Omental fat pad (tissue), 3 donors: ENCODE measurements at regions not wholly inside any gene's neighbourhood (a gene's known extent, or its start where the extent isn't known, plus 50 kb on each side); places are given as distances from the start of the nearest gene placed in this dataset.
A peak's percentile ranks its signal among the peaks of the same experiment; 100 is the strongest.

ENCODE experiments used
- ATAC-seq: fragments of 150-250 bp; one replicate; pipeline ENCODE4 v1.9.1; 2016; ENCODE audit warnings: mild to moderate bottlenecking, moderate library complexity; ENCODE audit not compliant: low FRiP score
- DNase-seq: peaks from one replicate; pipeline ENCODE4 v3.0.0-alpha.2; 2019; ENCODE audit warnings: low spot score
- TF ChIP-seq, protein P1 (sequence below), 3 donors: fragments of 450-650 bp; IDR thresholded peaks; one replicate each; pipeline ENCODE4 v1.5.1; 2016 to 2017; ENCODE audit warnings: antibody characterized with exemption in 3 of 3, mild to moderate bottlenecking in 3 of 3, moderate library complexity in 2 of 3

DNA sequence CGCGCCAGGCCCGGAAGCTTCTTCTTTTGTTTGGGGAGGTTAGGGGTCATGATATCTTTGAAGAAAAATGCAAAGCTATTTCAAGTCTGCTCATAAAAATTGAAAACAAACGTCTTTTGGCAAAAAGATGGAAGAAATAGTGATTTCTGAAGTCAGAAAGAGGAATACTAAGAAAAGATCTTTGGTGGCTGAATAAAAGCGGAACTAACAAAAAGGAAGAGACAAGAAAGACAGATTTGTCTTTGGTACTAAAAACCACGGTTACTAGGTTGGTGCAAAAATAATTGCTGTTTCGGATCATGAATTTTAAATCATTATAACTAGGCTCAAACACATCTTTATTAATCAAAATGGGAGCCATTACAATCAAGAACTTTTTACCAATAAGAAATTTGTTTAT lies 164.6 kb upstream of the TRIB2 start:
- DNase-seq (no peak), ATAC-seq (no peak)
- TF ChIP-seq, protein P1, sequence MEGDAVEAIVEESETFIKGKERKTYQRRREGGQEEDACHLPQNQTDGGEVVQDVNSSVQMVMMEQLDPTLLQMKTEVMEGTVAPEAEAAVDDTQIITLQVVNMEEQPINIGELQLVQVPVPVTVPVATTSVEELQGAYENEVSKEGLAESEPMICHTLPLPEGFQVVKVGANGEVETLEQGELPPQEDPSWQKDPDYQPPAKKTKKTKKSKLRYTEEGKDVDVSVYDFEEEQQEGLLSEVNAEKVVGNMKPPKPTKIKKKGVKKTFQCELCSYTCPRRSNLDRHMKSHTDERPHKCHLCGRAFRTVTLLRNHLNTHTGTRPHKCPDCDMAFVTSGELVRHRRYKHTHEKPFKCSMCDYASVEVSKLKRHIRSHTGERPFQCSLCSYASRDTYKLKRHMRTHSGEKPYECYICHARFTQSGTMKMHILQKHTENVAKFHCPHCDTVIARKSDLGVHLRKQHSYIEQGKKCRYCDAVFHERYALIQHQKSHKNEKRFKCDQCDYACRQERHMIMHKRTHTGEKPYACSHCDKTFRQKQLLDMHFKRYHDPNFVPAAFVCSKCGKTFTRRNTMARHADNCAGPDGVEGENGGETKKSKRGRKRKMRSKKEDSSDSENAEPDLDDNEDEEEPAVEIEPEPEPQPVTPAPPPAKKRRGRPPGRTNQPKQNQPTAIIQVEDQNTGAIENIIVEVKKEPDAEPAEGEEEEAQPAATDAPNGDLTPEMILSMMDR (IDR thresholded peaks at IDR 0.05): no peak

DNA sequence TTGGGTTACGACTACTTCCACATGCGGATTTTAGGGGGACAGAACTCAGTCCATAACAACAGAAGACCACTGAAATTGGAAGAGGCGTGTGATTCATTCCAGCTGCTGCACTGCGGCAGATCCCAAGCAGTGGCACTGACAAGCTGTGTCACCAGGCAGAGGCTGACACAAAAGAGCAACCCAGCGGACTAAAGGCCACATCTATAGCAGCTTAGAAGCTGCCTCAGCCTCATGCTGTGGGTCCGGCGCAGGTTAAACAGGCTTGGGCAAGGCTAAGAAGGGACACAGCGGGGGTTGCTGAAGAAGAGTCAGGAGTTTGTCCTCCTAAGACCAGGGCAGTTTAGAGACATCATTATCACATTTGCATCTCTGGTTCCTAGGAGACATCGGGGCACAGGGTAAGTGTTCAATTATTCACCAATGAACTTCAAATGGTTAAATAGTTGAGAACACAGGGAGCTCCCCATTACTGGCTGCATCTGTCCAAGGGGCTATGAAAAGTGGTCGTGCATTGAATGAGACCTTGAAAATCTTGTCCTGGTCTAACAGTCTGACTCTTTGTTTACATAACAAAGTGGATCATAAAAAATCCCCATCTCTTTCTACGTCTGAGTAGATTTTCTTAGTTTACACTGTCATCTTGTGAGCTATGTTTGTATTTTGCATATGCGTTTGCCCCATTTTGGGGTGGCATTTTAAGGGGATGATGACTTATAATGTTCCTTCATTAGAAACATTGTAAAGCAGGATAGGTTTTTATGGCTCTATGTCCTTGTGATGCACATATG lies 162.3 kb upstream of the TRIB2 start:
- DNase-seq: no peak
- ATAC-seq: no peak
- TF ChIP-seq, protein P1 (IDR thresholded peaks at IDR 0.05): no peak

DNA sequence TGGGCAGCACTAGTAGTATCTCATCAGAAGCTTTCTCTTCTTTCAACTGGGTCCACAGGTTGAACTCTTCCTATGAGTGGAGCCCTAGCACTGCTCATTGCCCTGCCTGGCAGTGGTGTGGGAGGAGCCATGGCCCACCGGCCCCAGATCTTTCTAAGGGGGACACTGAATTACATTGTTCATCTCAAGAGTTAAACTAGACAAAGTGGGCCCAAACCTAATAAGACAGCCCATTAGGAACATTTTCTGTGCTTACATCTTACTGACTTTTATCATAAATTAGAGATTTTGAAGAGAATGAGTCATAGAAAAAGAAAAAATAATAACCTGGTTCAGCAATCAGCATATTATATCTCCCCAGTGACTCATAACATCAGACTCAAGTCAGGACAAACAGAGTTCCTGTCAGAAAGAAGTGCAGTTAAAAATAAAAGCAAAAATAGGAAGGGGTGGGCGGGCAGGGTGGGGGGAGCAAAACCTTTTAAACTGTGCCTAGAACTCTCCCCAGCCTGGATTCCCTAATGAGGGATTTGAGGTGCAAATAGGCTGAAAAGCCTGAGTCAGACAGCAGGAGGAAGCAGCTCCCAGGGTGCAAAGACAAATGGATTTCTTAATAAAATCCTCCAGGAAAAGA lies 161.6 kb upstream of the TRIB2 start:
- ATAC-seq (peak; percentile 83), DNase-seq (no peak)
- TF ChIP-seq, protein P1 (IDR thresholded peaks at IDR 0.05): no peak

DNA sequence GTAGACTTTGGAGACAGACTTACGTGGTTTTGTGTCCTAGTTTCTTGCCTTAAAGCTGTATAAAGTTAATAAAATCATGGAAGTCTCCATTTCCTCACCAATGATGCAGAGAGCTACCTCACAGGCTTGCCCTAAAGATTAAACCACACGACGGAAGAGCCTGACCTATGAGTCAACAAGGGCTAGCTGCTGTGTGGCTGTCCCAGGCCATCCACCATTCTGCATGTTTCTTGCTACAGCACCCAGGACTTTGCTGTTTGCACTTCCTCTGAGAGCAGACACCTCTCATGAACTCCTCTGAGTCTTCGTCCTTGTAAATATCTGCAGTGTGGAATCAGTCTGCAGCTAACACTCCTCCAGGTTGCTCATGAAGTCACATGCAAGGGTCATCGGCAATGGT lies 160.0 kb upstream of the TRIB2 start:
- TF ChIP-seq, protein P1 (IDR thresholded peaks at IDR 0.05): no peak
- ATAC-seq: no peak
- no peak for DNase-seq

DNA sequence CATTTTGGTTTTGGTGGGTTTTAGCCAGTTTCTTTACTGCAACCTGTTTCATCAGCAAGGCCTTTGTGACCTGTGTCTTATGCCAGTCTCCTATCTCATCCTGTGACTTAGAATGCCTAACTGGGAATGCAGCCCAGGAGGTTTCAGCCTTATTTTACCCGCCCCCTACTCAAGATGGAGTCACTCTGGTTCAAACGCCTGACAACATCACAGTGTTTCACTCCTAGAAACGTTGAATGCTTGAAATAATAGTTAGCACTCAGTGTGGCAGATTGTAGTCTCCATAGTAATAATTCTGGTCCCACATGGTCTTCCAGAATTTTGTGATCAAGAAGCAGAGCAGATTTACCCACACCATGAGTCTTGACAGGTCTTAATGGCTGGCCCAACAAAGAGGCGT lies 159.0 kb upstream of the TRIB2 start:
- DNase-seq (no peak), ATAC-seq (no peak)
- TF ChIP-seq, protein P1 (IDR thresholded peaks at IDR 0.05): no peak

DNA sequence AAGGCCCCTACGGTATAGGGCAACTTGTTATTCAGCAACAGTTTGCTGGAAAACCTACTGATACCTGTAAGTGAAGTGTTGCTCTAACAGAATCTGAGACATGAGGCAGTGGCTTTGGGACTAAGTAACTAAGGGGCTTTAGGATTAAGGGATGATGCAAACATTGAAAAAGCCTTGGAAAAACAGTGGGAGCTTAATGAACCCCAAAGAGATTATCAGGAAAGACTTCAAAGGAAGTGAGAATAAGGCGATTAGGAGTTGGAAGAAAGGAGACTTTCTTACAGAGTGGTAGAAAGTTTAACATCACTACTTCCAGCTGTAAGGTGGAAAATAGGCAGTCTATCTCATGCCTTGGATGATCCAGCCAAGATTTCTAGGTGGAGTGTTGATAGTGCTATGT lies 158.2 kb upstream of the TRIB2 start:
- ATAC-seq (no peak), DNase-seq (no peak)
- TF ChIP-seq, protein P1 (IDR thresholded peaks at IDR 0.05): no peak

DNA sequence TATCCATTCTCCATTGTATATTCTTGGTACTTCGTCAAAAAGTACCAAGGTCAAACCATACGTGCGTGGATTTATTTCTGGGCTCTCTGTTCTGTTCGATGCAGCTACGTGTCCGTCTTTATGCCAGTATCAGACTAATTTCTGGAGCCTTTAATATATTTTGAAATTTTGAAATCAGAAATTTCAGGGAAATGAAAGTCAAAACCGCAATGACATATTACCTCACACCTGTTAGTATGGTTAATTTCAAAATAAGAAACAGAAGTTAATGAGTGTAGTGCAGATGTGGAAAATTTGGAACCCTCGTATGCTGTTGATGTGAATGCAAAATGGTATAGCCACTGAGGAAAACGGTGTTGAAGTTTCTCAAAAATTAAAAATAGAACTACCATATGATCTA lies 156.1 kb upstream of the TRIB2 start:
- DNase-seq (no peak), ATAC-seq (no peak)
- TF ChIP-seq, protein P1 (IDR thresholded peaks at IDR 0.05): no peak
